Activated CD8-positive, alpha-beta T cell treated with anti-CD3 and anti-CD28 coated beads, Interleukin-2, amount 10 ng/mL, durations not matched to agents 7 days and 5 days (primary cell): ENCODE measurements at regions not wholly inside any gene's neighbourhood (a gene's known extent, or its start where the extent isn't known, plus 50 kb on each side); places are given as distances from the start of the nearest gene placed in this dataset.
"Not testable (repeated sequence)": the region's sequence is repeated elsewhere in the genome, so short reads cannot be mapped to it uniquely, and the experiment has no call there.

Source experiments
- ATAC-seq: fragments of 150-1000 bp; cut with Tn5 transposase; one replicate; pipeline ENCODE4 v1.10.0; 2021; ENCODE audit warnings: moderate library complexity
- CTCF ChIA-PET: fragments of 350-600 bp; sonication (Branson Sonifier 250); formaldehyde crosslinking; loops from one replicate; lab custom pipeline; 2021; ENCODE audit warnings: antibody characterized with exemption; lab: Charles Lee
- POLR2A ChIA-PET: fragments of 350-600 bp; sonication (Branson Sonifier 250); formaldehyde crosslinking; loops from one replicate; lab custom pipeline; 2021; ENCODE audit warnings: antibody characterized with exemption; lab: Charles Lee
- DNase-seq: peaks from one replicate; pipeline ENCODE4 v3.0.0-alpha.2; 2020
- H3K27ac Mint-ChIP-seq: one replicate; pipeline ENCODE4 v1.8.0; 2021; ENCODE audit warnings: mild to moderate bottlenecking, mixed read lengths
- H3K27me3 Mint-ChIP-seq: one replicate; pipeline ENCODE4 v1.8.0; 2021; ENCODE audit warnings: low read depth, mixed read lengths
- H3K36me3 Mint-ChIP-seq: one replicate; pipeline ENCODE4 v1.8.0; 2021; ENCODE audit warnings: low read depth, mixed read lengths
- H3K4me1 Mint-ChIP-seq: one replicate; pipeline ENCODE4 v1.8.0; 2021; ENCODE audit warnings: low read depth, mixed read lengths
- H3K4me3 Mint-ChIP-seq: one replicate; pipeline ENCODE4 v1.8.0; 2021; ENCODE audit warnings: mild to moderate bottlenecking, mixed read lengths
- H3K9me3 Mint-ChIP-seq: one replicate; pipeline ENCODE4 v1.8.0; 2022; ENCODE audit warnings: mixed read lengths; ENCODE audit not compliant: insufficient read depth

DNA sequence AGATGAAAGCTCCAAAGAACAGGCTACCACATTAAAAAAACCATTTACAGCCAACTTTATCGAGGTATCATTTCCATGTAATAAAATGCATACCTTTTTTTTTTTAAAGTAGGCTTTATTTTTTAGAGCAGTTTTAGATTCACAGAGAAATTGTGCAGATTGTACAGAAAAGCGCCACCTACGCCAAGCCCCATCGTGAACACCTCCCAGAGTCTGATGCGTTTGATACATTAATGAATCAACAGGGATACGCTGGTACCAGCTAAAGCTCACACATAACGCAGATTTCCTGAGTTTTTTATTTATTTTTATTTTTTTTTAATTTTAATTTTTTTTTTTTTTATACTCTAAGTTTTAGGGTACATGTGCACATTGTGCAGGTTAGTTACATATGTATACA lies 129.9 kb downstream of the KIF26A start:
- Mint-ChIP-seq H3K4me1 (peaks cover 5% of the 10 kb centered on the region), H3K9me3 (no peaks in the 10 kb centered on the region), H3K36me3 (no peaks in the 10 kb centered on the region), H3K27me3 (no peaks in the 10 kb centered on the region), H3K27ac (no peak overlapping the region), H3K4me3 (no peak overlapping the region)
- DNase-seq, result no peak
- ChIA-PET POLR2A (interaction anchor here (0.6 kb wide), 1 partner anchor 1161 kb away, joined by 3 read pairs; no protein-coding TSS in a partner anchor), CTCF (no interaction called here)
- no peak for ATAC-seq

DNA sequence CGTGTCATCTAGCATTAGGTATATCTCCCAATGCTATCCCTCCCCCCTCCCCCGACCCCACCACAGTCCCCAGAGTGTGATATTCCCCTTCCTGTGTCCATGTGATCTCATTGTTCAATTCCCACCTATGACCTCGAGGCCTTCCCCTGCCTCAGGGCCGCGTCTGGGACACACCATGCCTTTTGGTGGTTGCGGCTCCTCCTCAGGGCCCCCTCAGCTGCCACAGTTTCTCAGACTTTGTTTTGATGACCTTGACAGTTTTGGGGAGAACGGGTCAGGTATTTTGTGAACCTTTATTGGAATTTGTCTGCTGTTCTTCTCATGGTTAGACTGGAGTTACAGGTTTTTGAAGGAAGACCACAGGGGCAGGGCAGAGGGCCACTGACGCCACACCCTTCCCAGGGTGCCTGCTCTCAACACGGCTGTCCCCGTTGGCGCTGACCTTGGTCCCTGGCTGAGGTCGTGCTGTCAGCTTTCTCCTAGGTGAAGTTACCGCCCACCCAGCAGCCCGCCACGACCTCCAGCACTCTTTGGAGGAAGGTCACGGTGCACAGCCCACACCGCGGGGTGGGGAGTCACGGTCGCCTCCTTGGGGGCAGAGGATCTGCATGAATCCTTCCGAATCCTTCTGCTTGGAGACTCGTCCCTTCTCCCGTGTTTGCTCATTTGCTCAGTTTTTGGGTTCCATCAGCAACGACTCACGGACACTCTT lies 130.5 kb downstream of the KIF26A start:
- no peak for DNase-seq
- POLR2A ChIA-PET, result interaction anchor here (0.6 kb wide), 1 partner anchor 1162 kb away, joined by 3 read pairs; no protein-coding TSS in a partner anchor

DNA sequence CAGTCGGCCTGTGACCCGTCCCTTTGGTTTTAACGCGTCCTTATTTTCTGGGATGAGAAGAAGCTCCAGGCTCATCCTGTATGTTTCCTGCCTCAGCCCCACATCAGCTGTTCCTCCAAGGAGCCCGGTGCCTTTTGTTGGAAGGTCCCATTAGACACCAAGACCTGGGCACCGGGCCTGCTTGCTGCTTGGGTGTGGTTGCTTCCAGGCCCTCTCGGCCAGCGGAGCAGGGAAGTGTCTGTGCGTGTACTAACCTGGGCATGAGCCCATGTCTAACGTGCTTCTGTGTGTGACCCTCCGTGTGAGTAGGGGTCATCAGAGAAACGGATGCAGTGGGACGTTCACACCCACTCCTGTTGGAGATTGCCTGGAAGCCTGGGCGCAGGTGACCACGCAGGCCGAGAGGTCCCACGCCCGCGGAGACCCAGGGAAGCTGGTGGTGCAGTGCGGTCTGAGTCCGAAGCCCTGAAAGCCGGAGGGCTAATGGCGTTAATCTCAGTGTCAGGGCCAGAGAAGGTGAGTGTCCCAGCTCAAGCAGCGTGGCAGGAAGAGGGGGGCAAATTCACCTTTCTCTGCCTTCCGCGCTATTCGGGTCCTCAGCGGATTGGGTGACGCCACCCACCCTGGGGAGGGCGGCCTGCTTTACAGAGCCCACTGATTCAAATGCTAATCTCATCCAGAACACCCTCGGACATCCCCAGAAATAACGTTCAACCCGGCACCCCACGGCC lies 131.3 kb downstream of the KIF26A start:
- H3K4me3 Mint-ChIP-seq, H3K27ac Mint-ChIP-seq, DNase-seq, CTCF ChIA-PET, H3K9me3 Mint-ChIP-seq, H3K36me3 Mint-ChIP-seq, H3K4me1 Mint-ChIP-seq, POLR2A ChIA-PET, ATAC-seq, H3K27me3 Mint-ChIP-seq: not testable (repeated sequence)

More for the DNA sequence above, 130.5 kb downstream of the KIF26A start:
- H3K4me3 Mint-ChIP-seq, result no peak overlapping the region
- H3K27ac Mint-ChIP-seq, result no peak overlapping the region
- H3K9me3 Mint-ChIP-seq, result no peaks in the 10 kb centered on the region
- no peak for ATAC-seq
- H3K4me1 Mint-ChIP-seq, result peaks cover 5% of the 10 kb centered on the region
- no peaks in the 10 kb centered on the region for H3K36me3 Mint-ChIP-seq
- CTCF ChIA-PET, result no interaction called here
- no peaks in the 10 kb centered on the region for H3K27me3 Mint-ChIP-seq

DNA sequence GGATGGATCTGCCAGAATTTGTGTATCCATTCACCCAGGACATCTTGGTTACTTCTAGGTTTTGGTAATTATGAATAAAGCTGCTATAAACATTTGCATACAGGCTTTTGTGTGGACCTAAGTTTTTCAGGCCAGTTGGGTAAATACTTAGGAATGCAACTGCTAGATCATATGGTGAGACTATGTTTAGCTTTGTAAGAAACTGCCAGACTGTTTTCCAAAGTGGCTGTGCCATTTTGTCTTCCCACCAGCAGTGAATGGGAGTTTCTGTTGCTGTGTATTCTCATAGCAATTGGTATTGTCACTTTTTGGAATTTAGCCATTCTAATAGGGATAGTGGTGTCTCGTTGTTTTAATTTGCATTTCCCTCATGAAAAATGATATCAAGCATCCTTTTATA lies 133.0 kb downstream of the KIF26A start:
- Mint-ChIP-seq H3K4me3 (no peak overlapping the region), H3K36me3 (no peaks in the 10 kb centered on the region), H3K9me3 (no peaks in the 10 kb centered on the region), H3K27me3 (no peaks in the 10 kb centered on the region), H3K4me1 (peaks cover 5% of the 10 kb centered on the region), H3K27ac (no peak overlapping the region)
- DNase-seq (no peak), ATAC-seq (no peak)
- ChIA-PET POLR2A (no interaction called here), CTCF (no interaction called here)

- Mint-ChIP-seq H3K4me3 (no peak overlapping the region), H3K9me3 (no peaks in the 10 kb centered on the region), H3K27me3 (no peaks in the 10 kb centered on the region), H3K4me1 (no peaks in the 10 kb centered on the region), H3K27ac (no peak overlapping the region), H3K36me3 (no peaks in the 10 kb centered on the region)
- DNase-seq, result no peak
- no peak for ATAC-seq
- ChIA-PET POLR2A (no interaction called here), CTCF (no interaction called here)
Measured at GRCh38 chr14:104274806-104275205, 136.4 kb downstream of the KIF26A start.

GRCh38 chr14:104277416-104278213 lies 139.2 kb downstream of the KIF26A start:
- H3K9me3 Mint-ChIP-seq, result no peaks in the 10 kb centered on the region
- DNase-seq (no peak), ATAC-seq (no peak)
- no peaks in the 10 kb centered on the region for H3K4me1 Mint-ChIP-seq
- no peaks in the 10 kb centered on the region for H3K36me3 Mint-ChIP-seq
- H3K27ac Mint-ChIP-seq, result no peak overlapping the region
- H3K4me3 Mint-ChIP-seq, result no peak overlapping the region
- ChIA-PET POLR2A (no interaction called here), CTCF (no interaction called here)
- no peaks in the 10 kb centered on the region for H3K27me3 Mint-ChIP-seq

DNA sequence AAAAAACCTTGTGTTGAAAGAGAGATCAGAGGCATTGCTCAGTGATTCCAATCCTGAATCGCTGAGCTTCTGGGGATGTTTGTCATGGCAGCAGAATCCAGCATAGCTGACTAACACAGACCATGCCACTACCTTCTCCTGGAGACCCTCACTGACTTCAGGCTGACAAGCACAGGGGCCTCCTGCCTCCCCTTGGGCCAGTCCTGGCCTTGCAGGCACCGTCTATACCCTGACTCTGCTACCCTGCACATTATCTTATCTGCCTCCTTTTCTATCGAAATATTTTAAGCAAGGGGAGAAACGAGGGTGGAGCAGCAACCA lies 139.8 kb downstream of the KIF26A start:
- H3K27me3 Mint-ChIP-seq, result no peaks in the 10 kb centered on the region
- H3K36me3 Mint-ChIP-seq, result no peaks in the 10 kb centered on the region
- ATAC-seq, result no peak
- no peaks in the 10 kb centered on the region for H3K4me1 Mint-ChIP-seq
- H3K27ac Mint-ChIP-seq, result no peak overlapping the region
- H3K4me3 Mint-ChIP-seq, result no peak overlapping the region
- H3K9me3 Mint-ChIP-seq, result no peaks in the 10 kb centered on the region
- POLR2A ChIA-PET, result no interaction called here
- CTCF ChIA-PET, result no interaction called here
- DNase-seq, result no peak

GRCh38 chr14:104280085-104280901 lies 141.9 kb downstream of the KIF26A start:
- no peaks in the 10 kb centered on the region for H3K9me3 Mint-ChIP-seq
- no peak for ATAC-seq
- no peaks in the 10 kb centered on the region for H3K27me3 Mint-ChIP-seq
- CTCF ChIA-PET, result no interaction called here
- no peak overlapping the region for H3K4me3 Mint-ChIP-seq
- H3K36me3 Mint-ChIP-seq, result no peaks in the 10 kb centered on the region
- no peak for DNase-seq
- POLR2A ChIA-PET, result no interaction called here
- no peak overlapping the region for H3K27ac Mint-ChIP-seq
- no peaks in the 10 kb centered on the region for H3K4me1 Mint-ChIP-seq

GRCh38 chr14:104280902-104281767 lies 142.7 kb downstream of the KIF26A start:
- Mint-ChIP-seq H3K27ac (no peak overlapping the region), H3K9me3 (no peaks in the 10 kb centered on the region), H3K4me1 (no peaks in the 10 kb centered on the region), H3K27me3 (no peaks in the 10 kb centered on the region), H3K4me3 (no peak overlapping the region), H3K36me3 (no peaks in the 10 kb centered on the region)
- ChIA-PET CTCF (no interaction called here), POLR2A (no interaction called here)
- no peak for DNase-seq
- no peak for ATAC-seq

DNA sequence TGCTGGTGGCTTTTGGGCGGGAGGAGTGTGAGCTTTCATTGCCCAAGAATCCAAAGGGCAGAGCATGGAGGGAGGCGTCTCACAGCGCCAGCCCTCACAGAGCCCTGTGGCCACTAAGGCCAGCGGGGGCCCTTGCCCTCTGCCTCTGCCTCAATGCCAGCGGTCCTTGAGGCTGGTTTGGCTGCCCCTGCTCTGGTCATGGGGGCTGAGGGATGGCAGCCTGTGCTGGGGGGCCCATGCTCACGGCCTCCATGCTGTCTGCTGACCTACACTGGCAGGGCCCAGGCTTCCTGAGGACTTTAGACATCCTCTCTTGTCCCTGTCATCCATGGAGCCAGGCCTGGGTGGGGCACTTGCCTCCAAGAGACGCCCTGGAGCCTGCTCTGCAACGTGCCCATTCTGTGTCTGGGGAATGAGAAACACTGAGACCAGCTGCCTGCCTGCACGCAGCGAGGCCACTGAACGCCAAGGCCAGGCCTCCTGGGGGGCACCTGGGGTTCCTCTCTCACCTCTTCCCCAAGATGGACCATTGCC lies 143.4 kb downstream of the KIF26A start:
- H3K27ac Mint-ChIP-seq, result no peak overlapping the region
- H3K36me3 Mint-ChIP-seq, result no peaks in the 10 kb centered on the region
- no peaks in the 10 kb centered on the region for H3K27me3 Mint-ChIP-seq
- H3K4me3 Mint-ChIP-seq, result no peak overlapping the region
- CTCF ChIA-PET, result no interaction called here
- DNase-seq (no peak), ATAC-seq (no peak)
- no peaks in the 10 kb centered on the region for H3K9me3 Mint-ChIP-seq
- H3K4me1 Mint-ChIP-seq, result no peaks in the 10 kb centered on the region
- POLR2A ChIA-PET, result no interaction called here
